ENCODE measurements at regions not wholly inside any gene's neighbourhood (a gene's known extent, or its start where the extent isn't known, plus 50 kb on each side); places are given as distances from the start of the nearest gene placed in this dataset.

DNA sequence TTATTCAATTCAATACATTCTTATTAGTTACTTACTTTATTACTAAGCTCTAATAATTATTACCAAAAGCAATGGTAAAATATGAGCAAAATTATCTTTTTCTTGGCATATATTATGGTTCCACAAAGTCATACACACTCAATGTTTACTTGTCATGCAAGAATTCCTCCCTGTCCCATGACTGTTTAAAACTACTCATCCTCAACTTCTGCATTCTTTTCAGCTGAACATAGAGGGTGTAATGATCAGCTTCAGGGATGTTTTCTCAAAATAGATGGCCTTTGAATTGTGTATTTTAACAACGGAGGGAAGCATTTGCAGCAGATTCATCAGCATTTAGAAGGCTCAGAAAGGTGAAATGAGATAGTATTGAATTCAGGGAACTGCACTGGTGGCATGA, 499.0 kb downstream of the RWDD3 start:
- TF ChIP-seq CTCF (optimal IDR thresholded peaks at IDR 0.05 in 1 of 3, IDR thresholded peaks at IDR 0.05 in 1 of 3, conservative IDR thresholded peaks at IDR 0.05 in 1 of 3; ENCODE audit: extremely low read depth in 1 of 3, insufficient read depth in 2 of 3, low read length in 3 of 3) (no peak), EZH2 (IDR thresholded peaks at IDR 0.05; ENCODE audit: low read length) (no peak)
- H3K4me2 ChIP-seq (ENCODE audit: control insufficient read depth, extremely low read depth, insufficient read depth, low read depth, low read length), result no peak overlapping the region
- H3K79me2 ChIP-seq (ENCODE audit: control insufficient read depth, insufficient read depth, low read length), result no peaks in the 10 kb centered on the region
- FAIRE-seq (no peak), DNase-seq (ENCODE audit: low read depth, low spot score) (no peak)
- dilution Hi-C loops (cut with MboI; ENCODE audit: extremely low pct_ligation_motif_present, low sequenced_read_pairs), result no loop called here
- H3K9me3 ChIP-seq (ENCODE audit: control insufficient read depth, low read depth, low read length), result no peaks in the 10 kb centered on the region
- H3K27me3 ChIP-seq (ENCODE audit: control insufficient read depth, extremely low read depth, insufficient read depth, low read length), result no peaks in the 10 kb centered on the region
- no peaks in the 10 kb centered on the region for H3K9me1 ChIP-seq (ENCODE audit: control insufficient read depth, extremely low read depth, insufficient read depth, low read length)
- H3K36me3 ChIP-seq (ENCODE audit: control insufficient read depth in 2 of 2, extremely low read depth in 1 of 2, insufficient read depth in 2 of 2, low read length in 2 of 2), result no peaks in the 10 kb centered on the region
- H3K27ac ChIP-seq (ENCODE audit: control insufficient read depth, insufficient read depth, low read length), result no peak overlapping the region
- H3K4me3 ChIP-seq (ENCODE audit: control insufficient read depth in 2 of 3, extremely low read depth in 1 of 3, insufficient read depth in 2 of 3, low read depth in 1 of 3, low read length in 3 of 3), result no peak overlapping the region
- peaks cover 10% of the 10 kb centered on the region for H3K4me1 ChIP-seq (ENCODE audit: control insufficient read depth, extremely low read depth, insufficient read depth, low read length)
- no peak overlapping the region for H3K9ac ChIP-seq (ENCODE audit: control insufficient read depth, extremely low read depth, insufficient read depth, low read length)
- H4K20me1 ChIP-seq (ENCODE audit: control insufficient read depth, extremely low read depth, insufficient read depth, low read length), result no peaks in the 10 kb centered on the region
- H2AFZ ChIP-seq (ENCODE audit: control insufficient read depth, low read length), result peak overlapping the region; percentile 6

GRCh38 chr1:95733671-95734070, 499.7 kb downstream of the RWDD3 start:
- H3K4me1 ChIP-seq (ENCODE audit: control insufficient read depth, extremely low read depth, insufficient read depth, low read length), result peaks cover 10% of the 10 kb centered on the region
- H3K36me3 ChIP-seq (ENCODE audit: control insufficient read depth in 2 of 2, extremely low read depth in 1 of 2, insufficient read depth in 2 of 2, low read length in 2 of 2), result no peaks in the 10 kb centered on the region
- FAIRE-seq (no peak), DNase-seq (ENCODE audit: low read depth, low spot score) (no peak)
- H3K4me3 ChIP-seq (ENCODE audit: control insufficient read depth in 2 of 3, extremely low read depth in 1 of 3, insufficient read depth in 2 of 3, low read depth in 1 of 3, low read length in 3 of 3), result no peak overlapping the region
- no peaks in the 10 kb centered on the region for H3K9me3 ChIP-seq (ENCODE audit: control insufficient read depth, low read depth, low read length)
- H2AFZ ChIP-seq (ENCODE audit: control insufficient read depth, low read length), result no peak overlapping the region
- no peaks in the 10 kb centered on the region for H4K20me1 ChIP-seq (ENCODE audit: control insufficient read depth, extremely low read depth, insufficient read depth, low read length)
- no peaks in the 10 kb centered on the region for H3K27me3 ChIP-seq (ENCODE audit: control insufficient read depth, extremely low read depth, insufficient read depth, low read length)
- H3K4me2 ChIP-seq (ENCODE audit: control insufficient read depth, extremely low read depth, insufficient read depth, low read depth, low read length), result no peak overlapping the region
- H3K9ac ChIP-seq (ENCODE audit: control insufficient read depth, extremely low read depth, insufficient read depth, low read length), result no peak overlapping the region
- H3K27ac ChIP-seq (ENCODE audit: control insufficient read depth, insufficient read depth, low read length), result no peak overlapping the region
- no peaks in the 10 kb centered on the region for H3K79me2 ChIP-seq (ENCODE audit: control insufficient read depth, insufficient read depth, low read length)
- dilution Hi-C loops (cut with MboI; ENCODE audit: extremely low pct_ligation_motif_present, low sequenced_read_pairs), result no loop called here
- TF ChIP-seq EZH2 (IDR thresholded peaks at IDR 0.05; ENCODE audit: low read length) (no peak), CTCF (optimal IDR thresholded peaks at IDR 0.05 in 1 of 3, IDR thresholded peaks at IDR 0.05 in 1 of 3, conservative IDR thresholded peaks at IDR 0.05 in 1 of 3; ENCODE audit: extremely low read depth in 1 of 3, insufficient read depth in 2 of 3, low read length in 3 of 3) (no peak)
- no peaks in the 10 kb centered on the region for H3K9me1 ChIP-seq (ENCODE audit: control insufficient read depth, extremely low read depth, insufficient read depth, low read length)

Measured in keratinocyte (primary cell).